Activated naive CD8-positive, alpha-beta T cell (primary cell): ENCODE measurements at regions not wholly inside any gene's neighbourhood (a gene's known extent, or its start where the extent isn't known, plus 50 kb on each side); places are given as distances from the start of the nearest gene placed in this dataset.
"Not testable (repeated sequence)": the region's sequence is repeated elsewhere in the genome, so short reads cannot be mapped to it uniquely, and the experiment has no call there.

Experiments
- H3K27ac Mint-ChIP-seq: one replicate; pipeline ENCODE4 v1.8.0; 2021; ENCODE audit warnings: mixed read lengths
- H3K27me3 Mint-ChIP-seq: one replicate; pipeline ENCODE4 v1.8.0; 2021; ENCODE audit warnings: mixed read lengths
- H3K36me3 Mint-ChIP-seq: one replicate; pipeline ENCODE4 v1.8.0; 2021; ENCODE audit warnings: mixed read lengths
- H3K4me1 Mint-ChIP-seq: one replicate; pipeline ENCODE4 v1.8.0; 2021; ENCODE audit warnings: low read depth, mixed read lengths
- H3K4me3 Mint-ChIP-seq: one replicate; pipeline ENCODE4 v1.8.0; 2021; ENCODE audit warnings: mild to moderate bottlenecking, mixed read lengths
- H3K9me3 Mint-ChIP-seq: one replicate; pipeline ENCODE4 v1.8.0; 2021; ENCODE audit warnings: low read depth, mixed read lengths

DNA sequence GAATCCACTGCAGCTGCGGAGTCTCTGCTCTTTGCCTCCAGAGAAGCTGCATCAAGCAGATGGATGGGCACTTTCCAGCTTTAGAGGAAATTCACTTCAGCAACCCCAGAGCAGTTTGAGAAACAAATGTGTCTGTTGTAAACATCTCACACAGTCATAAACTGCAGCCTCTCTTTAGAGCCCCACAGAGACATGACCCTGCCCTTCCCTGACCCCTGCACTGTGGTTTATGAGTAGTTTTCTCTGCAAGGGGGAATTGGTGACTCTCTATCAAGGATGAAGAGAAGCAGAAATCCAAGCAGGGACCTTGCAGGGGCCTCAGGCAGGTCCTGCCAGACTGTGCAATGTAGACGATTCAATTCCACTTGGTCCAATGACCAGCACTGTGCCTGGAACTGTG is 160.2 kb downstream of the SH2D4B start:
- no peak overlapping the region for H3K4me3 Mint-ChIP-seq
- no peaks in the 10 kb centered on the region for H3K4me1 Mint-ChIP-seq
- H3K27me3 Mint-ChIP-seq: peaks cover 2% of the 10 kb centered on the region
- no peaks in the 10 kb centered on the region for H3K36me3 Mint-ChIP-seq
- H3K9me3 Mint-ChIP-seq: no peaks in the 10 kb centered on the region
- no peak overlapping the region for H3K27ac Mint-ChIP-seq

DNA sequence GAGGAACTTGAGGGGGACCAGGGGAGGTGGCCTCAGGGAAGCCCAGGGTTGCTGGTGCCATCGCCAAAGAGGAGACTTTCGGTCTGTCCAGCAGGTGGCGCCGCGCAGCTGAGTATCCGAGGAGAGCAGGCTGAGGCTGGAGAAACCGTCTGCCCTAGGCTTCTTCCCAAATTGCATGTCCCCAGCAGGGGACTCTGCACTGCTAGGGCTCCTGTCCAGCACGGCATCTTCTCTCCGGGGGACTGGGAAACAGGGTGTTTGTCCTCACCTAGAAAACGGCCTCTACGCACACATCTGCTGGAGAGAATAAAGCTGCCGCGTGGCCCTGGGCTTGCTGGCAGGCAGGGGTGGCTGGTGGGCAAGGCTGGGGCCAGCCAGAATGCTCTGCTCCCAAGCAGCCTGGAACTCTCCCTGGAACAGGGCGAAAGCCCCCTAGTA is 161.9 kb downstream of the SH2D4B start:
- H3K9me3 Mint-ChIP-seq: no peaks in the 10 kb centered on the region
- no peak overlapping the region for H3K27ac Mint-ChIP-seq
- H3K4me3 Mint-ChIP-seq: no peak overlapping the region
- H3K36me3 Mint-ChIP-seq: no peaks in the 10 kb centered on the region
- H3K4me1 Mint-ChIP-seq: no peaks in the 10 kb centered on the region
- H3K27me3 Mint-ChIP-seq: peaks cover 2% of the 10 kb centered on the region

- Mint-ChIP-seq H3K27ac (no peak overlapping the region), H3K4me3 (no peak overlapping the region), H3K9me3 (no peaks in the 10 kb centered on the region), H3K36me3 (no peaks in the 10 kb centered on the region), H3K27me3 (peaks cover 2% of the 10 kb centered on the region), H3K4me1 (no peaks in the 10 kb centered on the region)
These were observed 162.6 kb downstream of the SH2D4B start for GRCh38 chr10:80700252-80700651.

DNA sequence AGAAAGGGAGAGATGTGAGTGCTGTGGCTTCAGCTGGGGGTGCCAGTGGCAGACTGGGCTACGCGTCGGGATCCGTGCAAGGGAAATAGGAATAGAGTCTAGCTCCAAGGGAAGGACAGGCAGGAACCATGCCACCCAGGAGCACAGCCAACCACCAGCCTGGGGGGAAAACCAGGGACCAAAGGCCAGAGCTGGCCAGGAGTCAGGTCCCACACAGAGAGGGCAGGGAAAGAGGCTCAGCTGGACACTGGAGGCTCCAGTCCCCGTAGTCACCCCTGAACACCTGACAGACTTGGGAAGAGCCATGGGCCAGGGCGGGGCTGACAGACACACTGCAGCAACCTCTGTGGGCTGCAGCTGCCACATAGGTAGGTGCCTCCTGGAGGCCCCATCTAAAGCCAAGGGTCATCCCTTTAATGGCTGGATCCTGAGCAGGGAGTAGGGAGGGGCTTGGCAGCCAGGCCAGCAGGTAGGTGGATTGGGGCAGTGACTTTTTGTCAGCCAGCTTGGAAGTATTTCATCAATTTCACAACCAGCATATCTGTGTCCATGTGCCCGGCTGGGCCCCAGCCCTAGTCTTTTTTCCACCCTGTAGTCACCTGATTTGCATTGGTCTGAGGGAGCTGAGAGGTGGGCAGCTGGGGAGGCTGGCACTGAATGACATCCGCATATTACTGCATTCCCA is 163.2 kb downstream of the SH2D4B start:
- H3K27me3 Mint-ChIP-seq: peaks cover 2% of the 10 kb centered on the region

GRCh38 chr10:80701706-80702105 is 164.0 kb downstream of the SH2D4B start:
- Mint-ChIP-seq H3K36me3 (no peaks in the 10 kb centered on the region), H3K9me3 (peaks cover 6% of the 10 kb centered on the region), H3K27me3 (peaks cover 2% of the 10 kb centered on the region), H3K4me1 (no peaks in the 10 kb centered on the region), H3K4me3 (no peak overlapping the region), H3K27ac (no peak overlapping the region)

More for the DNA sequence above, 163.2 kb downstream of the SH2D4B start:
- H3K4me1 Mint-ChIP-seq: no peaks in the 10 kb centered on the region
- no peak overlapping the region for H3K4me3 Mint-ChIP-seq
- no peaks in the 10 kb centered on the region for H3K36me3 Mint-ChIP-seq
- H3K9me3 Mint-ChIP-seq: peaks cover 2% of the 10 kb centered on the region
- H3K27ac Mint-ChIP-seq: no peak overlapping the region

GRCh38 chr10:80702143-80702542 is 164.4 kb downstream of the SH2D4B start:
- H3K27ac Mint-ChIP-seq: no peak overlapping the region
- H3K4me3 Mint-ChIP-seq: no peak overlapping the region
- H3K4me1 Mint-ChIP-seq: no peaks in the 10 kb centered on the region
- H3K27me3 Mint-ChIP-seq: peaks cover 2% of the 10 kb centered on the region
- no peaks in the 10 kb centered on the region for H3K36me3 Mint-ChIP-seq
- peaks cover 6% of the 10 kb centered on the region for H3K9me3 Mint-ChIP-seq

- no peak overlapping the region for H3K27ac Mint-ChIP-seq
- H3K27me3 Mint-ChIP-seq: no peaks in the 10 kb centered on the region
- no peak overlapping the region for H3K4me3 Mint-ChIP-seq
- peaks cover 6% of the 10 kb centered on the region for H3K9me3 Mint-ChIP-seq
- H3K36me3 Mint-ChIP-seq: no peaks in the 10 kb centered on the region
- H3K4me1 Mint-ChIP-seq: no peaks in the 10 kb centered on the region
These were observed 168.2 kb downstream of the SH2D4B start for GRCh38 chr10:80705899-80706298.

GRCh38 chr10:80708185-80708584 is 170.5 kb downstream of the SH2D4B start:
- Mint-ChIP-seq H3K27ac (no peak overlapping the region), H3K27me3 (peaks cover 5% of the 10 kb centered on the region), H3K4me3 (no peak overlapping the region), H3K36me3 (no peaks in the 10 kb centered on the region), H3K9me3 (peaks cover 6% of the 10 kb centered on the region), H3K4me1 (no peaks in the 10 kb centered on the region)

DNA sequence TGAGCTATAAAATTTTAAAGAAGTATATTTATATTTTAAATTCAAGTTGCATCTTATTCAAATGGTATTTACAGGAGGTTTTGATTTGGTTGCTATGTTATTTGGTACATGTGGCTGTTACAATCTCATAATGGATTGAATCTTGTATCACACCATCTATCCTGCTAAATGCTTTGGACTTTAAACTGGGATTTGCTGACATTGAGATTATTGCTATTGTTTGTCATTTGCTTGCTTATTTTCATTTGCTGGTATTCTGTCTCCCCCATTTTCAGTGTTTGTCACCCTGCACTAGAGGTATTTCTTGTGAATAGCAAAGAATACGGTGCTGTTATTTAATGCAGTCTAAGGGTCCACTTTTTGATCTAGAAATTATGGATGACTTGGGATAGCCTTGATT is 171.1 kb downstream of the SH2D4B start:
- Mint-ChIP-seq H3K4me1 (no peaks in the 10 kb centered on the region), H3K27ac (no peak overlapping the region), H3K4me3 (no peak overlapping the region), H3K36me3 (no peaks in the 10 kb centered on the region), H3K9me3 (peaks cover 6% of the 10 kb centered on the region), H3K27me3 (peaks cover 5% of the 10 kb centered on the region)

GRCh38 chr10:80709866-80710265 is 172.2 kb downstream of the SH2D4B start:
- Mint-ChIP-seq H3K4me3 (no peak overlapping the region), H3K27ac (no peak overlapping the region), H3K27me3 (peaks cover 5% of the 10 kb centered on the region), H3K9me3 (peaks cover 6% of the 10 kb centered on the region), H3K36me3 (no peaks in the 10 kb centered on the region), H3K4me1 (no peaks in the 10 kb centered on the region)

DNA sequence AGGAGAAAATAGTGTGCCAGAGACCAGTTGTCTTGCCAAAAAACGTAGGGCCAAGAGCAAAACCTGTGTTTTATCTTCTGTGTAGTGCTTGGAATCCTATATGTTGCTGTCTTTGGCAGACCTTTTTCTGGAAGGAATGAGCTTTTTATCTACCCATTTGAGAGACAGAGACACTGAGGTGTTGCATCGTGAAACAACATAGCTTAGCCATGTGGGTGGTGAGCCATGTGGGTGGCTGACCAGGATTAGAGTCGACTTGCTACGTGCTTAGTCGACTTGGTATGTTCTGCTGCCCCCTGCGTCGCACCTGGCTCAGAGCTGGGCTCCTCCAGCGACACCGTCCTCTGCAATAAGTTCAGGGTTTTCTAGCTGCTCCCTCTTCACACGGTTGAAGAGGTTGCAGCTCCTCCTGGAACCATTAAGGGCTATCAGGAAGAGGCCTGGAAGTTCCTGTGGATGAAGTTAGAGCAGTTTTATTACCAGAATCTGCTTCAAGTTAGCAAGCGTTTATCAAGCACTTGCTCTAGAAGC is 175.8 kb downstream of the SH2D4B start:
- Mint-ChIP-seq H3K36me3 (no peaks in the 10 kb centered on the region), H3K9me3 (no peaks in the 10 kb centered on the region), H3K4me3 (no peak overlapping the region), H3K27ac (no peak overlapping the region), H3K27me3 (peaks cover 5% of the 10 kb centered on the region), H3K4me1 (no peaks in the 10 kb centered on the region)

DNA sequence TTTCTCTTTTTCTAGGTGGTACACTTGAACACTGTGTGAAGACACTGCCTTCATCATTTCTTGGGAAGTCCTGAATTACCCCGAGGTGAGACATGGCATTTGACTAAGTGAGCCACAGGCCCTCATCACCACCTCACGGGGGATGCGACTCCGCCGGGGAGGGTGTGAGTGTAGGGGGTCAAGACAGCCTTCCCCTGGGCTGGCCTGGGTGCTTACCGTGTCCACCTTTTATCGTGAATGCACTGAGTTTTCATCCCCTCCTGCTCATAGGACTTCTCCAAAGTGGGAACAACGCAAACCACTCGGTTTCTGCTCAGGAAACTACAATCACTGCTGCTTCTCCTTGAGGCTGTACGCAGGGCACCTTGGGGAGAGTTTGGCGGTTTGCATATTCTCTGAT is 176.9 kb downstream of the SH2D4B start:
- Mint-ChIP-seq H3K27ac (no peak overlapping the region), H3K9me3 (no peaks in the 10 kb centered on the region), H3K4me3 (no peak overlapping the region), H3K36me3 (no peaks in the 10 kb centered on the region), H3K27me3 (peaks cover 5% of the 10 kb centered on the region), H3K4me1 (no peaks in the 10 kb centered on the region)

GRCh38 chr10:80718024-80718423 is 180.3 kb downstream of the SH2D4B start:
- no peaks in the 10 kb centered on the region for H3K4me1 Mint-ChIP-seq
- peaks cover 1% of the 10 kb centered on the region for H3K27me3 Mint-ChIP-seq
- H3K36me3 Mint-ChIP-seq: no peaks in the 10 kb centered on the region
- no peak overlapping the region for H3K4me3 Mint-ChIP-seq
- no peaks in the 10 kb centered on the region for H3K9me3 Mint-ChIP-seq
- H3K27ac Mint-ChIP-seq: no peak overlapping the region

DNA sequence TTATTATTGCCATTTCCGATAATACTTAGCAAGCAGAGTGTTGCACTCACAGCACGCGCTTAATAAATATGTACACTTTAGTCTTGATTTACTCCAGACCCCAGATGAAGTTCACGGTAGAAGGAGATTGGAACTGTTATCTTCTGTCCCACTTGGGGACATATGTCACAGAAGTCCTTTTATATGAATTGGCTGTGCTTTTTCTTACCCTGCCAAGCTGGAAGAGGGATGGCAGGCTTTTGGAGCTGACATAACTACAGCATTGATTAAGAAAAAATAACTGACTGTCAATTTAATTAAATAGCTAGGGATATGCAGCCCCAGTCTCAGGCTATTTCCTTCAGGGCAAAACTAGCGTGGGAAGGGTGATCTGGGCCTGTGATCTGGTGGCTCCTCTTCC is 182.2 kb downstream of the SH2D4B start:
- no peaks in the 10 kb centered on the region for H3K4me1 Mint-ChIP-seq
- H3K27ac Mint-ChIP-seq: no peak overlapping the region
- H3K36me3 Mint-ChIP-seq: no peaks in the 10 kb centered on the region
- H3K27me3 Mint-ChIP-seq: no peaks in the 10 kb centered on the region
- H3K4me3 Mint-ChIP-seq: no peak overlapping the region
- no peaks in the 10 kb centered on the region for H3K9me3 Mint-ChIP-seq

- Mint-ChIP-seq H3K27ac (no peak overlapping the region), H3K9me3 (no peaks in the 10 kb centered on the region), H3K27me3 (no peaks in the 10 kb centered on the region), H3K36me3 (no peaks in the 10 kb centered on the region), H3K4me3 (no peak overlapping the region), H3K4me1 (no peaks in the 10 kb centered on the region)
These were observed 182.8 kb downstream of the SH2D4B start for GRCh38 chr10:80720549-80720948.

- H3K9me3 Mint-ChIP-seq, H3K4me1 Mint-ChIP-seq, H3K4me3 Mint-ChIP-seq, H3K36me3 Mint-ChIP-seq, H3K27ac Mint-ChIP-seq, H3K27me3 Mint-ChIP-seq: not testable (repeated sequence)
These were observed 190.7 kb downstream of the SH2D4B start for GRCh38 chr10:80728354-80728753.
